Neutrophil (primary cell): ENCODE measurements at regions not wholly inside any gene's neighbourhood (a gene's known extent, or its start where the extent isn't known, plus 50 kb on each side); places are given as distances from the start of the nearest gene placed in this dataset.

Experiments
- H3K27ac ChIP-seq: fragments of 200-600 bp; sonication (generic); 2 replicates; pipeline ENCODE4 v1.5.1; 2016; ENCODE audit warnings: mild to moderate bottlenecking, moderate library complexity
- H3K27me3 ChIP-seq: fragments of 200-600 bp; sonication (generic); 2 replicates; pipeline ENCODE4 v1.6.0; 2016; ENCODE audit warnings: mild to moderate bottlenecking
- H3K36me3 ChIP-seq: fragments of 200-600 bp; sonication (generic); 2 replicates; pipeline ENCODE4 v1.5.1; 2017
- H3K4me1 ChIP-seq, 2 experiments: fragments of 200-600 bp in 1 of 2; sonication (generic) in 1 of 2; 1 replicate in 1 of 2; 2 replicates in 1 of 2; pipeline versions ENCODE4 v1.5.1 to v1.6.1; 2013 to 2016; ENCODE audit warnings: low read depth in 1 of 2, low read length in 1 of 2, mild to moderate bottlenecking in 1 of 2, moderate library complexity in 1 of 2; ENCODE audit not compliant: control insufficient read depth in 1 of 2, insufficient read depth in 1 of 2
- H3K4me3 ChIP-seq, 2 experiments: fragments of 200-600 bp in 1 of 2; sonication (generic) in 1 of 2; 1 replicate in 1 of 2; 2 replicates in 1 of 2; pipeline ENCODE4 v1.5.1; 2013 to 2016; ENCODE audit warnings: low read depth in 1 of 2, low read length in 1 of 2, mild to moderate bottlenecking in 1 of 2, moderate library complexity in 1 of 2
- H3K9me3 ChIP-seq: fragments of 200-600 bp; sonication (generic); 2 replicates; pipeline ENCODE4 v1.5.1; 2016
- TF ChIP-seq, protein P1 (sequence below): fragments of 200-600 bp; sonication (generic); IDR thresholded peaks from 2 replicates; pipeline ENCODE4 v1.5.1; 2016; ENCODE audit warnings: antibody characterized with exemption

DNA sequence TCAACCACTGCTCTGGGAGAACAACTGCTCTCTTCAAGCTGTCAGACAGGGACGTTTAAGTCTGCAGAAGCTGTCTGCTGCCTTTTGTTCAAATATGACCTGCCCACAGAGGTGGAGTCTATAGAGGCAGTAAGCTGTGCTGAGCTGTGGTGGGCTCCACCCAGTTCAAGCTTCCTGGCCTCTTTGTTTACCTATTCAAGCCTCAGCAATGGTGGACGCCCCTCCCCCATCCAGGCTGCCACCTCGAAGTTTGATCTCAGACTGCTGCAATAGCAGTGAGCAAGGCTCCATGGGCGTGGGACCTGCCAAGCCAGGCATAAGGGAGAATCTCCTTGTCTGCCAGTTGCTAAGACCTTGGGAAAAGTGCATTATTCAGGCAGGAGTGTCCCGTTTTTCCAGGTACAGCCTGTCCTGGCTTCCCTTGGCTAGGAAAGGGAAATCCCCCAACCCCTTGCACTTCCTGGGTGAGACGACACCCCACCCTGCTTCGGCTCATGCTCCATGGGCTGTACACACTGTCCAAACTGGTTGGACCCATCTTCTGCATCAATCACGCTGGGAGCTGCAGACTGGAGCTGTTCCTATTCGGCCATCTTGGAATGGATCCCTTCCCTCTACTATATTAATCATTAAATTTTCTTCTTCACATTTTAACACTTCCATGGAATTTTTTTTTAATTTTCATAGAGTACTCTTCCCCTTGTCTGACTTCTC, 167.0 kb upstream of the UBE2E2 start:
- Histone ChIP-seq H3K9me3 (no peaks in the 10 kb centered on the region), H3K4me1 (no peaks in the 10 kb centered on the region), H3K36me3 (no peaks in the 10 kb centered on the region), H3K27me3 (no peaks in the 10 kb centered on the region), H3K4me3 (no peak overlapping the region), H3K27ac (no peak overlapping the region)
- TF ChIP-seq, protein P1, sequence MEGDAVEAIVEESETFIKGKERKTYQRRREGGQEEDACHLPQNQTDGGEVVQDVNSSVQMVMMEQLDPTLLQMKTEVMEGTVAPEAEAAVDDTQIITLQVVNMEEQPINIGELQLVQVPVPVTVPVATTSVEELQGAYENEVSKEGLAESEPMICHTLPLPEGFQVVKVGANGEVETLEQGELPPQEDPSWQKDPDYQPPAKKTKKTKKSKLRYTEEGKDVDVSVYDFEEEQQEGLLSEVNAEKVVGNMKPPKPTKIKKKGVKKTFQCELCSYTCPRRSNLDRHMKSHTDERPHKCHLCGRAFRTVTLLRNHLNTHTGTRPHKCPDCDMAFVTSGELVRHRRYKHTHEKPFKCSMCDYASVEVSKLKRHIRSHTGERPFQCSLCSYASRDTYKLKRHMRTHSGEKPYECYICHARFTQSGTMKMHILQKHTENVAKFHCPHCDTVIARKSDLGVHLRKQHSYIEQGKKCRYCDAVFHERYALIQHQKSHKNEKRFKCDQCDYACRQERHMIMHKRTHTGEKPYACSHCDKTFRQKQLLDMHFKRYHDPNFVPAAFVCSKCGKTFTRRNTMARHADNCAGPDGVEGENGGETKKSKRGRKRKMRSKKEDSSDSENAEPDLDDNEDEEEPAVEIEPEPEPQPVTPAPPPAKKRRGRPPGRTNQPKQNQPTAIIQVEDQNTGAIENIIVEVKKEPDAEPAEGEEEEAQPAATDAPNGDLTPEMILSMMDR, result no peak

GRCh38 chr3:23036728-23037127, 166.4 kb upstream of the UBE2E2 start:
- no peaks in the 10 kb centered on the region for H3K4me1 ChIP-seq
- H3K36me3 ChIP-seq, result no peaks in the 10 kb centered on the region
- TF ChIP-seq, protein P1, result no peak
- H3K4me3 ChIP-seq, result no peak overlapping the region
- H3K27me3 ChIP-seq, result no peaks in the 10 kb centered on the region
- H3K27ac ChIP-seq, result no peak overlapping the region
- no peaks in the 10 kb centered on the region for H3K9me3 ChIP-seq

DNA sequence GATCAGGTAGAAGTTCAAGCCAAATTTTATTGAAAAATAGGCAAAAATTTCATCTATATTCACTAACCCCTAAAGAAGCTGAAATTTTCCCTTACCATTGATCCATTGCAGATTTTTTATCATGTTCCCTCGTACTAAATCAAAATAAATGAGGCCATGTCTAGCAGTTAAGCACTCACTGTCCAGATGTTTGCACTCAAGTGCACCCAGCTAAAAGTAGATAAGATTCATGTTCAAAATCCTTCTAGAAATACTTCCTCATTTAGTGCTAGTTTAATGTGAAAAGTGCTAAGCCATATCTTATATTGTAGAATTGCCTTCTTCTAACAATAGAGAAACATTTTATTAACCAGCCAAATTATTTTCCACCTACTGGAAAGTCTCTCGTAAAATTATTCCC, 164.7 kb upstream of the UBE2E2 start:
- no peaks in the 10 kb centered on the region for H3K4me1 ChIP-seq
- TF ChIP-seq, protein P1, result no peak

GRCh38 chr3:23041918-23042696, 161.0 kb upstream of the UBE2E2 start:
- Histone ChIP-seq H3K27ac (no peak overlapping the region), H3K4me3 (no peak overlapping the region)
- TF ChIP-seq, protein P1, result no peak

More for the DNA sequence above, 164.7 kb upstream of the UBE2E2 start:
- Histone ChIP-seq H3K27me3 (no peaks in the 10 kb centered on the region), H3K36me3 (no peaks in the 10 kb centered on the region), H3K4me3 (no peak overlapping the region), H3K27ac (no peak overlapping the region), H3K9me3 (no peaks in the 10 kb centered on the region)

DNA sequence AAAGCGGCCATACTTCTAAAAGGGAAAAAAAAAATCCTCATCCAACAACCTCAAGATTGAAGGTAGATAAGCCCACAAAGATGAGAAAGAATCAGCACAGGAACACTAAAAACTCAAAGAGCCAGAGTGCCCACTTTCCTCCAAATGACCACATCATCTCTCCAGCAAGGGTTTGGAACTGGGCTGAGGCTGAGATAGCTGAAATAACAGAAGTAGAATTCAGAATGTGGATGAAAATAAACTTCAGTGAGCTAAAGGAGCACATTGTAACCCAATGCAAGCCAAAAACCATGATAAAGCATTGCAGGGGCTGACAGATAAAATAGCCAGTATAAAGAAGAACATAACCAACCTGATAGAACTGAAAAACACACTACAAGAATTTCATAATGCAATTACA, 158.7 kb upstream of the UBE2E2 start:
- H3K4me1 ChIP-seq, result no peaks in the 10 kb centered on the region
- TF ChIP-seq, protein P1, result no peak
- H3K9me3 ChIP-seq, result no peaks in the 10 kb centered on the region
- H3K27me3 ChIP-seq, result no peaks in the 10 kb centered on the region
- H3K27ac ChIP-seq, result no peak overlapping the region
- no peak overlapping the region for H3K4me3 ChIP-seq
- no peaks in the 10 kb centered on the region for H3K36me3 ChIP-seq

More at GRCh38 chr3:23041918-23042696, 161.0 kb upstream of the UBE2E2 start:
- no peaks in the 10 kb centered on the region for H3K27me3 ChIP-seq
- no peaks in the 10 kb centered on the region for H3K36me3 ChIP-seq
- H3K9me3 ChIP-seq, result no peaks in the 10 kb centered on the region
- H3K4me1 ChIP-seq, result no peaks in the 10 kb centered on the region
